ENCODE measurements at regions not wholly inside any gene's neighbourhood (a gene's known extent, or its start where the extent isn't known, plus 50 kb on each side); places are given as distances from the start of the nearest gene placed in this dataset.

DNA sequence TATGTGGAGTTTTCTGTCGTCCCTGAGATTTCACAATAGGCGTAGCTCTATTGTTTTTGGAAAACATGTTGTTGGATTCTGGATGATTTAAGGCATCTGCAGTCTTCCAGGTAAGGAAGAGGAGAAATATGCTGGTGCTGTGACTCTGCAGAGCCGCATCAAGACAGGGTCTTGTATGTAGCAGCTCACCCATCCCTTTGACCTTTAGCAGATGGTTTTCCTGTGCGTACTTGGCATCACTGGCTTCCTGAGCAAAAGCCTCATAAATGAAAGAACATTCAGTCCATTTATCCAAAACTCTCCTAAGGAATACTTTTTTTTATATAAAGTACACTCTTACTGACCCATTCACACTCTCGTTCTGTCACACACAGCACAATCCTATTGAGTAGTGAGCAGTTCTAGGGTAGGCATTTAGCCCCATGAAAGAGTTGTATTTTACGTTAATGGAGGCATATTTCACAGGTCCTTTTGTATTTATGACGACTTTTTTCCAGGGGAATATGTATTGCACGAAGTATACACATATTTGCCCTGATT is 443.9 kb downstream of the STK39 start:
- Mint-ChIP-seq H3K4me3 (no peak overlapping the region), H3K27ac (no peak overlapping the region), H3K9me3 (ENCODE audit: insufficient read depth) (peaks cover 2% of the 10 kb centered on the region), H3K27me3 (no peaks in the 10 kb centered on the region), H3K4me1 (no peaks in the 10 kb centered on the region)
- TF ChIP-seq, protein P1, sequence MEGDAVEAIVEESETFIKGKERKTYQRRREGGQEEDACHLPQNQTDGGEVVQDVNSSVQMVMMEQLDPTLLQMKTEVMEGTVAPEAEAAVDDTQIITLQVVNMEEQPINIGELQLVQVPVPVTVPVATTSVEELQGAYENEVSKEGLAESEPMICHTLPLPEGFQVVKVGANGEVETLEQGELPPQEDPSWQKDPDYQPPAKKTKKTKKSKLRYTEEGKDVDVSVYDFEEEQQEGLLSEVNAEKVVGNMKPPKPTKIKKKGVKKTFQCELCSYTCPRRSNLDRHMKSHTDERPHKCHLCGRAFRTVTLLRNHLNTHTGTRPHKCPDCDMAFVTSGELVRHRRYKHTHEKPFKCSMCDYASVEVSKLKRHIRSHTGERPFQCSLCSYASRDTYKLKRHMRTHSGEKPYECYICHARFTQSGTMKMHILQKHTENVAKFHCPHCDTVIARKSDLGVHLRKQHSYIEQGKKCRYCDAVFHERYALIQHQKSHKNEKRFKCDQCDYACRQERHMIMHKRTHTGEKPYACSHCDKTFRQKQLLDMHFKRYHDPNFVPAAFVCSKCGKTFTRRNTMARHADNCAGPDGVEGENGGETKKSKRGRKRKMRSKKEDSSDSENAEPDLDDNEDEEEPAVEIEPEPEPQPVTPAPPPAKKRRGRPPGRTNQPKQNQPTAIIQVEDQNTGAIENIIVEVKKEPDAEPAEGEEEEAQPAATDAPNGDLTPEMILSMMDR (IDR thresholded peaks at IDR 0.05) = no peak
- TF ChIP-seq EZH2 (IDR thresholded peaks at IDR 0.05; ENCODE audit: borderline replicate concordance, insufficient read depth, low read depth, low read length, poor library complexity, severe bottlenecking) = no peak
- no peak overlapping the region for H3K9ac ChIP-seq (ENCODE audit: low read length)
- H3K27me3 ChIP-seq (replicated peaks in 1 of 4; ENCODE audit: control extremely low read depth in 1 of 4, control insufficient read depth in 3 of 4, insufficient read depth in 4 of 4, low read length in 3 of 4) = no peaks in the 10 kb centered on the region
- H2AFZ ChIP-seq (ENCODE audit: insufficient read depth, low read depth, low read length, poor library complexity, severe bottlenecking) = no peak overlapping the region
- ATAC-seq (ENCODE audit: low read depth) (no peak), DNase-seq (no peak)
- H3K9me3 ChIP-seq (ENCODE audit: control extremely low read depth in 1 of 3, control insufficient read depth in 2 of 3, insufficient read depth in 1 of 3, low read length in 2 of 3) = peaks cover 0 to 4% (median 0%) of the 10 kb centered on the region in 3 donors
- H3K4me3 ChIP-seq (ENCODE audit: control extremely low read depth in 1 of 5, extremely low read depth in 1 of 5, insufficient read depth in 1 of 5, low read depth in 2 of 5, low read length in 4 of 5) = no peak overlapping the region
- H3K36me3 ChIP-seq (replicated peaks in 1 of 2; ENCODE audit: control extremely low read depth in 1 of 2, control insufficient read depth in 1 of 2, extremely low read depth in 1 of 2, insufficient read depth in 2 of 2, low read length in 1 of 2) = no peaks in the 10 kb centered on the region
- no peaks in the 10 kb centered on the region for H3K79me2 ChIP-seq (ENCODE audit: control insufficient read depth, insufficient read depth, low read length)
- intact Hi-C loops (cut with micrococcal nuclease) = no loop called here
- no peak overlapping the region for H3K4me2 ChIP-seq (replicated peaks; ENCODE audit: low read depth, low read length, poor library complexity, severe bottlenecking)
- H3K4me1 ChIP-seq (ENCODE audit: control insufficient read depth in 2 of 2, insufficient read depth in 2 of 2, low read length in 2 of 2) = no peaks in the 10 kb centered on the region
- H4K20me1 ChIP-seq (ENCODE audit: control insufficient read depth, insufficient read depth, low read length, poor library complexity, severe bottlenecking) = no peaks in the 10 kb centered on the region
- POLR2A ChIA-PET = no interaction called here
- WGBS (ENCODE audit: insufficient coverage) = 92% methylated on average over 4 of the region's 8 CpGs
- no peak overlapping the region for H3K27ac ChIP-seq (ENCODE audit: low read length in 2 of 2)
- CTCF ChIA-PET = no interaction called here

DNA sequence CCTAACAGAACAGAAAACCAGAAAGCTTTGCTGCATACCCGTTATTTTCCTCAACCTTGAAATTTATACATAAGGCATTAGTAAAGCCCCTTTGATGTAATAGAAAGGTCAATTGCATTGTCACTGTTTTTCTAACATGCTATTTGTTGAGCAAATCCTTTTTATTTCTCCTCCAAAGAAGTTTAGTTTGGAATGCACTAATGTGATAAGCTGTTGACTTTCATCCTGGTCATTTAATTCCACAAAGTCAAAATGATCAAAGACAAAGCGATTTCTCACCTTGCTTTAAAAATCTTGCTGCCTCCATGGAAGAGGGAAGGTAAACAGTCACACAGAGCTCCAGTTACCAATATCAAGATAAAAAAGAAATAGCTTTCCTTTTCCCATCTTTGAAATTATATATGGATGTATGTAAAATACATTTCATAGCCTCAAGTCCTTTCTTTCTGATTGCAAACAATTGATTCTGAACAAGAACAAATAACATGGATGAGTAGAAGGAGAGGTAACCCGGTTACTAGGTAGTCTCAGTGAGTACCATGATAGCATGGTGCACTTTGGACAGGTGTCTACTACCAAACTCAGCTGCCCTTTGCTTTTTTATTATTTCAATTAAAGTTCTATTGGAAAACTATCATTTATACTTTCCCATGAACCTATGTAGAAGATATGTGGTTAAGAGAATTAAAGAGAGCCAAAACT is 452.7 kb downstream of the STK39 start:
- intact Hi-C loops (cut with micrococcal nuclease) = no loop called here
- H3K9me3 Mint-ChIP-seq (ENCODE audit: insufficient read depth) = peaks cover 2% of the 10 kb centered on the region
- ChIA-PET CTCF (interaction anchor here (1.0 kb wide), 1 partner anchor 1174 kb away, joined by 4 read pairs; no protein-coding TSS in a partner anchor), POLR2A (no interaction called here)
- no peak for DNase-seq
- no CpG with 5 or more reads among the region's 3 CpGs for whole genome bisulfite sequencing (ENCODE audit: insufficient coverage)
- Histone ChIP-seq H3K4me2 (replicated peaks; ENCODE audit: low read depth, low read length, poor library complexity, severe bottlenecking) (no peak overlapping the region), H3K79me2 (ENCODE audit: control insufficient read depth, insufficient read depth, low read length) (no peaks in the 10 kb centered on the region), H4K20me1 (ENCODE audit: control insufficient read depth, insufficient read depth, low read length, poor library complexity, severe bottlenecking) (no peaks in the 10 kb centered on the region), H3K4me3 (ENCODE audit: control extremely low read depth in 1 of 5, extremely low read depth in 1 of 5, insufficient read depth in 1 of 5, low read depth in 2 of 5, low read length in 4 of 5) (no peak overlapping the region), H3K9ac (ENCODE audit: low read length) (no peak overlapping the region), H3K27ac (ENCODE audit: low read length in 2 of 2) (no peak overlapping the region), H3K4me1 (ENCODE audit: control insufficient read depth in 2 of 2, insufficient read depth in 2 of 2, low read length in 2 of 2) (no peaks in the 10 kb centered on the region), H3K9me3 (ENCODE audit: control extremely low read depth in 1 of 3, control insufficient read depth in 2 of 3, insufficient read depth in 1 of 3, low read length in 2 of 3) (peaks cover 0 to 4% (median 0%) of the 10 kb centered on the region in 3 donors), H2AFZ (ENCODE audit: insufficient read depth, low read depth, low read length, poor library complexity, severe bottlenecking) (no peak overlapping the region), H3K36me3 (replicated peaks in 1 of 2; ENCODE audit: control extremely low read depth in 1 of 2, control insufficient read depth in 1 of 2, extremely low read depth in 1 of 2, insufficient read depth in 2 of 2, low read length in 1 of 2) (no peaks in the 10 kb centered on the region), H3K27me3 (replicated peaks in 1 of 4; ENCODE audit: control extremely low read depth in 1 of 4, control insufficient read depth in 3 of 4, insufficient read depth in 4 of 4, low read length in 3 of 4) (no peaks in the 10 kb centered on the region)
- ATAC-seq (ENCODE audit: low read depth) = no peak
- no peaks in the 10 kb centered on the region for H3K4me1 Mint-ChIP-seq
- no peaks in the 10 kb centered on the region for H3K27me3 Mint-ChIP-seq
- TF ChIP-seq, protein P1 (IDR thresholded peaks at IDR 0.05) = no peak
- TF ChIP-seq EZH2 (IDR thresholded peaks at IDR 0.05; ENCODE audit: borderline replicate concordance, insufficient read depth, low read depth, low read length, poor library complexity, severe bottlenecking) = no peak
- no peak overlapping the region for H3K4me3 Mint-ChIP-seq
- no peak overlapping the region for H3K27ac Mint-ChIP-seq
